ENCODE measurements at regions not wholly inside any gene's neighbourhood (a gene's known extent, or its start where the extent isn't known, plus 50 kb on each side); places are given as distances from the start of the nearest gene placed in this dataset.

DNA sequence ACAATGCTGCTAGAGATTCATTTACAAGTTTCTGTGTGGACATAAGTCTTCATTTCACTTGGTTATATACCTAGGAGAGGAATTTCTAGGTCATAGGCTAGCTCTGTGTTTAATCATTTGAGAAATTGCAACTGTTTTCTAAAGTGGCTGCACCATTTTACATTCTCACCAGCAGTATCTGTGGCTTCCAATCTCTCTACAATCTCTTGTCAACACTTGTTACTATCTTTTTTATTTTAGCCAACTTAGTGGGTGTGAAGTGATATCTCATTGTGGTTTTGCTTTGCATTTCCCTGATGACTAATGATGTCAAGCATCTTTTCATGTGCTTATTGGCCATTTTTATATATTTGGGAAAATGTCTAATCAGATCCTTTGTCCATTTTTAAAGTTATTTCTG is 53.0 kb upstream of the DRGX start:
- no TSS peak for BruUV-seq (replicated peaks)
- no peak for TF ChIP-seq CTCF (conservative IDR thresholded peaks at IDR 0.05; ENCODE audit: low read length)
- TF ChIP-seq EZH2phosphoT487 (IDR thresholded peaks at IDR 0.05; ENCODE audit: borderline replicate concordance, low read depth, low read length) = no peak
- H3K27ac ChIP-seq (ENCODE audit: low read depth, low read length, poor library complexity, severe bottlenecking) = no peak overlapping the region
- H4K20me1 ChIP-seq (ENCODE audit: insufficient read depth, low read length) = no peaks in the 10 kb centered on the region
- no peaks in the 10 kb centered on the region for H3K79me2 ChIP-seq (ENCODE audit: insufficient read depth, low read depth, low read length)
- no peaks in the 10 kb centered on the region for H3K36me3 ChIP-seq (ENCODE audit: insufficient read depth, low read length)
- peaks cover 9% of the 10 kb centered on the region for H3K9me3 ChIP-seq (ENCODE audit: low read length)
- POLR2A ChIA-PET = no interaction called here
- no peak overlapping the region for H3K4me2 ChIP-seq (ENCODE audit: low read length)
- intact Hi-C loops (cut with micrococcal nuclease; ENCODE audit: unreplicated experiment) = no loop called here
- no peaks in the 10 kb centered on the region for H3K9me2 ChIP-seq (ENCODE audit: insufficient read depth, low read length)
- H3K4me3 ChIP-seq (ENCODE audit: low read depth, low read length, poor library complexity, severe bottlenecking) = no peak overlapping the region
- DNase-seq (ENCODE audit: low spot score) = no peak
- no peaks in the 10 kb centered on the region for H3K4me1 ChIP-seq (ENCODE audit: insufficient read depth, low read length, poor library complexity, severe bottlenecking)
- CTCF ChIA-PET (ENCODE audit: unreplicated experiment) = no interaction called here
- H2AFZ ChIP-seq (ENCODE audit: low read length) = no peak overlapping the region

- Histone ChIP-seq H2AFZ (ENCODE audit: low read length) (no peak overlapping the region), H3K27ac (ENCODE audit: low read depth, low read length, poor library complexity, severe bottlenecking) (no peak overlapping the region), H4K20me1 (ENCODE audit: insufficient read depth, low read length) (no peaks in the 10 kb centered on the region), H3K79me2 (ENCODE audit: insufficient read depth, low read depth, low read length) (no peaks in the 10 kb centered on the region), H3K4me2 (ENCODE audit: low read length) (no peak overlapping the region), H3K9me2 (ENCODE audit: insufficient read depth, low read length) (no peaks in the 10 kb centered on the region), H3K9me3 (ENCODE audit: low read length) (no peaks in the 10 kb centered on the region), H3K36me3 (ENCODE audit: insufficient read depth, low read length) (no peaks in the 10 kb centered on the region), H3K4me1 (ENCODE audit: insufficient read depth, low read length, poor library complexity, severe bottlenecking) (no peaks in the 10 kb centered on the region), H3K4me3 (ENCODE audit: low read depth, low read length, poor library complexity, severe bottlenecking) (no peak overlapping the region)
- ChIA-PET POLR2A (no interaction called here), CTCF (ENCODE audit: unreplicated experiment) (no interaction called here)
- intact Hi-C loops (cut with micrococcal nuclease; ENCODE audit: unreplicated experiment) = no loop called here
- DNase-seq (ENCODE audit: low spot score) = no peak
- no TSS peak for BruUV-seq (replicated peaks)
- TF ChIP-seq CTCF (conservative IDR thresholded peaks at IDR 0.05; ENCODE audit: low read length) = no peak
- no peak for TF ChIP-seq EZH2phosphoT487 (IDR thresholded peaks at IDR 0.05; ENCODE audit: borderline replicate concordance, low read depth, low read length)
Observed at GRCh38 chr10:49446031-49446430, 50.1 kb upstream of the DRGX start.

All from OCI-LY7 (cell line).